ENCODE measurements at regions not wholly inside any gene's neighbourhood (a gene's known extent, or its start where the extent isn't known, plus 50 kb on each side); places are given as distances from the start of the nearest gene placed in this dataset.

- no peak for TF ChIP-seq CTCF (IDR thresholded peaks at IDR 0.05 in 2 of 3, conservative IDR thresholded peaks at IDR 0.05 in 1 of 3; ENCODE audit: borderline replicate concordance in 1 of 3, insufficient read depth in 1 of 3, low read depth in 2 of 3, low read length in 2 of 3)
- no peak for TF ChIP-seq CEBPB (IDR thresholded peaks at IDR 0.05; ENCODE audit: low read depth)
- TF ChIP-seq POLR2AphosphoS5 (IDR thresholded peaks at IDR 0.05; ENCODE audit: low read depth, low read length), result no peak
Observed at GRCh38 chr16:52657924-52658323, 111.0 kb upstream of the TOX3 start.

All from HCT116 (cell line).